ENCODE measurements at regions not wholly inside any gene's neighbourhood (a gene's known extent, or its start where the extent isn't known, plus 50 kb on each side); places are given as distances from the start of the nearest gene placed in this dataset.

DNA sequence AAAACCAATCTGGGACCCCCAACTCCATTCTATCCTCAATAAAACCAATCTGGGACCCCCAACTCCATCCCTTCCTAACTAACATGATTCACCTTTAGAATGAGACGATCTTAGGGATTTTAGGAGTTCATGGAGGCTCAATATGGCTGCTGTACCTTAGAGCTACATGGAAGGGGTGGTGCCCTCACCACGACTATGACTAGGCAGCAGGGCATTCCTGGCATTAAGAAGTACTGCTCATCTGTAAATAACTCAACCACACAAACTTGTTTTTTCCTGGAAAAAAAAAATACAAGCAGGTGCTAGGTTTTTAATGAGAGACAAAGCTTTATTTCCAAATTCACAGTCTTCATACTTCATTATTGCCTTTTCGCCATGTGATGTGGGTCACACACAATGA is 346.5 kb upstream of the FAT1 start:
- Histone ChIP-seq H3K9ac (ENCODE audit: insufficient read depth, low read depth, low read length) (no peak overlapping the region), H3K79me2 (ENCODE audit: insufficient read depth, low read length) (no peaks in the 10 kb centered on the region), H2AFZ (ENCODE audit: low read length) (no peak overlapping the region), H3K27ac (ENCODE audit: extremely low read length, insufficient read depth, low read length) (no peak overlapping the region), H3K4me2 (ENCODE audit: low read depth, low read length) (no peak overlapping the region), H3K4me1 (ENCODE audit: insufficient read depth, low read length) (no peaks in the 10 kb centered on the region), H4K20me1 (ENCODE audit: insufficient read depth, low read length) (no peaks in the 10 kb centered on the region), H3K27me3 (ENCODE audit: control insufficient read depth in 1 of 2, insufficient read depth in 2 of 2, low read length in 2 of 2) (peaks cover 1 to 14% of the 10 kb centered on the region in 2 experiments; a peak in 2 of 5 replicates), H3K36me3 (replicated peaks in 1 of 2; ENCODE audit: control insufficient read depth in 1 of 2, insufficient read depth in 2 of 2, low read length in 2 of 2) (no peaks in the 10 kb centered on the region), H3K9me3 (ENCODE audit: low read length) (no peaks in the 10 kb centered on the region), H3K4me3 (replicated peaks in 1 of 3; ENCODE audit: insufficient read depth in 1 of 3, low read depth in 2 of 3, low read length in 3 of 3) (no peak overlapping the region)
- DNase-seq (ENCODE audit: low spot score) = no peak
- ChIA-PET CTCF (ENCODE audit: low intra/inter-chr PET ratio, low total read pairs) (no interaction called here), POLR2A (no interaction called here)
- TF ChIP-seq, protein P1, sequence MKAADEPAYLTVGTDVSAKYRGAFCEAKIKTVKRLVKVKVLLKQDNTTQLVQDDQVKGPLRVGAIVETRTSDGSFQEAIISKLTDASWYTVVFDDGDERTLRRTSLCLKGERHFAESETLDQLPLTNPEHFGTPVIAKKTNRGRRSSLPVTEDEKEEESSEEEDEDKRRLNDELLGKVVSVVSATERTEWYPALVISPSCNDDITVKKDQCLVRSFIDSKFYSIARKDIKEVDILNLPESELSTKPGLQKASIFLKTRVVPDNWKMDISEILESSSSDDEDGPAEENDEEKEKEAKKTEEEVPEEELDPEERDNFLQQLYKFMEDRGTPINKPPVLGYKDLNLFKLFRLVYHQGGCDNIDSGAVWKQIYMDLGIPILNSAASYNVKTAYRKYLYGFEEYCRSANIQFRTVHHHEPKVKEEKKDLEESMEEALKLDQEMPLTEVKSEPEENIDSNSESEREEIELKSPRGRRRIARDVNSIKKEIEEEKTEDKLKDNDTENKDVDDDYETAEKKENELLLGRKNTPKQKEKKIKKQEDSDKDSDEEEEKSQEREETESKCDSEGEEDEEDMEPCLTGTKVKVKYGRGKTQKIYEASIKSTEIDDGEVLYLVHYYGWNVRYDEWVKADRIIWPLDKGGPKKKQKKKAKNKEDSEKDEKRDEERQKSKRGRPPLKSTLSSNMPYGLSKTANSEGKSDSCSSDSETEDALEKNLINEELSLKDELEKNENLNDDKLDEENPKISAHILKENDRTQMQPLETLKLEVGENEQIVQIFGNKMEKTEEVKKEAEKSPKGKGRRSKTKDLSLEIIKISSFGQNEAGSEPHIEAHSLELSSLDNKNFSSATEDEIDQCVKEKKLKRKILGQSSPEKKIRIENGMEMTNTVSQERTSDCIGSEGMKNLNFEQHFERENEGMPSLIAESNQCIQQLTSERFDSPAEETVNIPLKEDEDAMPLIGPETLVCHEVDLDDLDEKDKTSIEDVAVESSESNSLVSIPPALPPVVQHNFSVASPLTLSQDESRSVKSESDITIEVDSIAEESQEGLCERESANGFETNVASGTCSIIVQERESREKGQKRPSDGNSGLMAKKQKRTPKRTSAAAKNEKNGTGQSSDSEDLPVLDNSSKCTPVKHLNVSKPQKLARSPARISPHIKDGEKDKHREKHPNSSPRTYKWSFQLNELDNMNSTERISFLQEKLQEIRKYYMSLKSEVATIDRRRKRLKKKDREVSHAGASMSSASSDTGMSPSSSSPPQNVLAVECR (CRISPR knock-in tag; IDR thresholded peaks at IDR 0.05; ENCODE audit: borderline replicate concordance) = no peak
- TF ChIP-seq TCF7L2 (IDR thresholded peaks at IDR 0.05; ENCODE audit: low read depth, low read length) (no peak), POLR2G (IDR thresholded peaks at IDR 0.05; ENCODE audit: low read depth, low read length) (no peak), PLRG1 (conservative IDR thresholded peaks at IDR 0.05) (no peak), ZNF652 (CRISPR knock-in tag; IDR thresholded peaks at IDR 0.05; ENCODE audit: borderline replicate concordance, low read depth) (no peak), ZNF720 (CRISPR knock-in tag; IDR thresholded peaks at IDR 0.05) (no peak), ZNF577 (CRISPR knock-in tag; IDR thresholded peaks at IDR 0.05; ENCODE audit: borderline replicate concordance, low read depth) (no peak), MXI1 (IDR thresholded peaks at IDR 0.05; ENCODE audit: borderline replicate concordance, low read depth, low read length) (no peak), MED1 (CRISPR knock-in tag; IDR thresholded peaks at IDR 0.05) (no peak), NONO (IDR thresholded peaks at IDR 0.05) (no peak), NONO (CRISPR knock-in tag; conservative IDR thresholded peaks at IDR 0.05) (no peak)
- TF ChIP-seq, protein P2, sequence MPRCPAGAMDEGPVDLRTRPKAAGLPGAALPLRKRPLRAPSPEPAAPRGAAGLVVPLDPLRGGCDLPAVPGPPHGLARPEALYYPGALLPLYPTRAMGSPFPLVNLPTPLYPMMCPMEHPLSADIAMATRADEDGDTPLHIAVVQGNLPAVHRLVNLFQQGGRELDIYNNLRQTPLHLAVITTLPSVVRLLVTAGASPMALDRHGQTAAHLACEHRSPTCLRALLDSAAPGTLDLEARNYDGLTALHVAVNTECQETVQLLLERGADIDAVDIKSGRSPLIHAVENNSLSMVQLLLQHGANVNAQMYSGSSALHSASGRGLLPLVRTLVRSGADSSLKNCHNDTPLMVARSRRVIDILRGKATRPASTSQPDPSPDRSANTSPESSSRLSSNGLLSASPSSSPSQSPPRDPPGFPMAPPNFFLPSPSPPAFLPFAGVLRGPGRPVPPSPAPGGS (CRISPR knock-in tag; IDR thresholded peaks at IDR 0.05) = no peak
- TF ChIP-seq, protein P3, sequence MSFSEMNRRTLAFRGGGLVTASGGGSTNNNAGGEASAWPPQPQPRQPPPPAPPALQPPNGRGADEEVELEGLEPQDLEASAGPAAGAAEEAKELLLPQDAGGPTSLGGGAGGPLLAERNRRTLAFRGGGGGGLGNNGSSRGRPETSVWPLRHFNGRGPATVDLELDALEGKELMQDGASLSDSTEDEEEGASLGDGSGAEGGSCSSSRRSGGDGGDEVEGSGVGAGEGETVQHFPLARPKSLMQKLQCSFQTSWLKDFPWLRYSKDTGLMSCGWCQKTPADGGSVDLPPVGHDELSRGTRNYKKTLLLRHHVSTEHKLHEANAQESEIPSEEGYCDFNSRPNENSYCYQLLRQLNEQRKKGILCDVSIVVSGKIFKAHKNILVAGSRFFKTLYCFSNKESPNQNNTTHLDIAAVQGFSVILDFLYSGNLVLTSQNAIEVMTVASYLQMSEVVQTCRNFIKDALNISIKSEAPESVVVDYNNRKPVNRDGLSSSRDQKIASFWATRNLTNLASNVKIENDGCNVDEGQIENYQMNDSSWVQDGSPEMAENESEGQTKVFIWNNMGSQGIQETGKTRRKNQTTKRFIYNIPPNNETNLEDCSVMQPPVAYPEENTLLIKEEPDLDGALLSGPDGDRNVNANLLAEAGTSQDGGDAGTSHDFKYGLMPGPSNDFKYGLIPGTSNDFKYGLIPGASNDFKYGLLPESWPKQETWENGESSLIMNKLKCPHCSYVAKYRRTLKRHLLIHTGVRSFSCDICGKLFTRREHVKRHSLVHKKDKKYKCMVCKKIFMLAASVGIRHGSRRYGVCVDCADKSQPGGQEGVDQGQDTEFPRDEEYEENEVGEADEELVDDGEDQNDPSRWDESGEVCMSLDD (CRISPR knock-in tag; IDR thresholded peaks at IDR 0.05; ENCODE audit: borderline replicate concordance) = no peak
- TF ChIP-seq, protein P4, sequence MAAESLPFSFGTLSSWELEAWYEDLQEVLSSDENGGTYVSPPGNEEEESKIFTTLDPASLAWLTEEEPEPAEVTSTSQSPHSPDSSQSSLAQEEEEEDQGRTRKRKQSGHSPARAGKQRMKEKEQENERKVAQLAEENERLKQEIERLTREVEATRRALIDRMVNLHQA (CRISPR knock-in tag; IDR thresholded peaks at IDR 0.05) = no peak
- TF ChIP-seq, protein P5, sequence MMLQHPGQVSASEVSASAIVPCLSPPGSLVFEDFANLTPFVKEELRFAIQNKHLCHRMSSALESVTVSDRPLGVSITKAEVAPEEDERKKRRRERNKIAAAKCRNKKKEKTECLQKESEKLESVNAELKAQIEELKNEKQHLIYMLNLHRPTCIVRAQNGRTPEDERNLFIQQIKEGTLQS (CRISPR knock-in tag; IDR thresholded peaks at IDR 0.05) = no peak
- TF ChIP-seq, protein P6, sequence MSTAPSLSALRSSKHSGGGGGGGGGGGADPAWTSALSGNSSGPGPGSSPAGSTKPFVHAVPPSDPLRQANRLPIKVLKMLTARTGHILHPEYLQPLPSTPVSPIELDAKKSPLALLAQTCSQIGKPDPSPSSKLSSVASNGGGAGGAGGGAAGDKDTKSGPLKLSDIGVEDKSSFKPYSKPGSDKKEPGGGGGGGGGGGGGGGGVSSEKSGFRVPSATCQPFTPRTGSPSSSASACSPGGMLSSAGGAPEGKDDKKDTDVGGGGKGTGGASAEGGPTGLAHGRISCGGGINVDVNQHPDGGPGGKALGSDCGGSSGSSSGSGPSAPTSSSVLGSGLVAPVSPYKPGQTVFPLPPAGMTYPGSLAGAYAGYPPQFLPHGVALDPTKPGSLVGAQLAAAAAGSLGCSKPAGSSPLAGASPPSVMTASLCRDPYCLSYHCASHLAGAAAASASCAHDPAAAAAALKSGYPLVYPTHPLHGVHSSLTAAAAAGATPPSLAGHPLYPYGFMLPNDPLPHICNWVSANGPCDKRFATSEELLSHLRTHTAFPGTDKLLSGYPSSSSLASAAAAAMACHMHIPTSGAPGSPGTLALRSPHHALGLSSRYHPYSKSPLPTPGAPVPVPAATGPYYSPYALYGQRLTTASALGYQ (CRISPR knock-in tag; IDR thresholded peaks at IDR 0.05) = no peak
- FAIRE-seq = no peak
- intact Hi-C loops (cut with micrococcal nuclease; ENCODE audit: unreplicated experiment) = no loop called here
- in situ Hi-C loops (cut with HindIII; ENCODE audit: extremely low pct_ligation_motif_present, low pct_unique_long_range_greater_than_20kb) = no loop called here
- WGBS (ENCODE audit: low lambda C conversion rate) = 14% methylated on average over 3 of the region's 3 CpGs
- BruUV-seq (replicated peaks) = no TSS peak
- no peak for ATAC-seq
